Fibroblast of lung (primary cell): ENCODE measurements at regions not wholly inside any gene's neighbourhood (a gene's known extent, or its start where the extent isn't known, plus 50 kb on each side); places are given as distances from the start of the nearest gene placed in this dataset.

ENCODE experiments used
- EZH2 ChIP-seq: IDR thresholded peaks from 2 replicates; pipeline ENCODE4 v1.5.1; 2012; ENCODE audit warnings: low read length, control low read depth, mild to moderate bottlenecking; ENCODE audit errors: missing control alignments
- TF ChIP-seq, protein P1 (sequence below), 2 donors: IDR thresholded peaks in 1 of 2; conservative IDR thresholded peaks in 1 of 2; 1 replicate in 1 of 2; 2 replicates in 1 of 2; pipeline ENCODE4 v1.5.1; 2011 to 2012; ENCODE audit warnings: low read length in 2 of 2, control low read depth in 1 of 2, inconsistent platforms in 1 of 2, low read depth in 1 of 2, mild to moderate bottlenecking in 1 of 2

DNA sequence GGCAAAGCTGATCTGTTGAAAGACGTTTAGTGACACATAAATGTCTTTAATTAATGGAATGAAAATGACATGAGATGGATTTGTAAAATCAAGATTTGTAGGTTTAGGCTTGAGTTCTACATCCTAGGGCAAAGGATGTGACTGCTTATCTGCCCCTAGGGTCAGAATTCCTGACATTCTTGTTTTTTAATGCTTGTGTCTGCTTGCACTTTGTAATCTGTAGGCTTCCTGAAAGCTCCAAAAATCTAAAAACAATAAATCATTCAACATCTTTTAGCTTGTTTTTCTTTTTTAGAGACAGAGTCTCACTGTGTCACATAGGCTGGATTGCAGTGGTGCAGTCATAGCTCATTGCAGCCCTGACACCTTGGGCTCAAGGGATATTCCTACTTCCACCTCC is 107.9 kb upstream of the MLIP start:
- TF ChIP-seq, protein P1, sequence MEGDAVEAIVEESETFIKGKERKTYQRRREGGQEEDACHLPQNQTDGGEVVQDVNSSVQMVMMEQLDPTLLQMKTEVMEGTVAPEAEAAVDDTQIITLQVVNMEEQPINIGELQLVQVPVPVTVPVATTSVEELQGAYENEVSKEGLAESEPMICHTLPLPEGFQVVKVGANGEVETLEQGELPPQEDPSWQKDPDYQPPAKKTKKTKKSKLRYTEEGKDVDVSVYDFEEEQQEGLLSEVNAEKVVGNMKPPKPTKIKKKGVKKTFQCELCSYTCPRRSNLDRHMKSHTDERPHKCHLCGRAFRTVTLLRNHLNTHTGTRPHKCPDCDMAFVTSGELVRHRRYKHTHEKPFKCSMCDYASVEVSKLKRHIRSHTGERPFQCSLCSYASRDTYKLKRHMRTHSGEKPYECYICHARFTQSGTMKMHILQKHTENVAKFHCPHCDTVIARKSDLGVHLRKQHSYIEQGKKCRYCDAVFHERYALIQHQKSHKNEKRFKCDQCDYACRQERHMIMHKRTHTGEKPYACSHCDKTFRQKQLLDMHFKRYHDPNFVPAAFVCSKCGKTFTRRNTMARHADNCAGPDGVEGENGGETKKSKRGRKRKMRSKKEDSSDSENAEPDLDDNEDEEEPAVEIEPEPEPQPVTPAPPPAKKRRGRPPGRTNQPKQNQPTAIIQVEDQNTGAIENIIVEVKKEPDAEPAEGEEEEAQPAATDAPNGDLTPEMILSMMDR (conservative IDR thresholded peaks at IDR 0.05 in 1 of 2, IDR thresholded peaks at IDR 0.05 in 1 of 2; ENCODE audit: low read depth in 1 of 2, low read length in 2 of 2) = no peak
- no peak for TF ChIP-seq EZH2
